ENCODE measurements at regions not wholly inside any gene's neighbourhood (a gene's known extent, or its start where the extent isn't known, plus 50 kb on each side); places are given as distances from the start of the nearest gene placed in this dataset.

DNA sequence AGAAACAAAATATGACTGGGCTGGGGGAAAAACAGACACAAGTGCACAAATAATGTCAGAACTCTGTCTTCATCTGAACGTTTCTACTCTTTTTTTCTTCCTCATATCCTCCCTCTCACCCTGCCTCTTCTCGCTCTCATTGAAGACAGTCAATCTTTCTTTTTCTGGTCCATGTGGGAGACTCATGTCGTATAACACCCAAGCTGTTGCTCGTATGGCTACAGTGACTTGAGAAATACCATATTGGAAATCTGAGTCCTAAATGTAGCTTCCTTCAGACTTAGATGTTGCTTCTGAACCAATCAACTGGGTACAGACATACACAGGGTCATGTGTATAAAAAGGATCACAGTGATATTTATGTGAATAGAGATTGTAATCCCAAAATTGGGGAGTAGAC is 579.8 kb upstream of the CELF2 start:
- no peak for DNase-seq (ENCODE audit: low read depth in 2 of 2)

GRCh38 chr10:10438335-10439100 is 579.2 kb upstream of the CELF2 start:
- DNase-seq (ENCODE audit: low read depth in 2 of 2) = no peak

GRCh38 chr10:10456856-10457255 is 560.8 kb upstream of the CELF2 start:
- no peak for DNase-seq (ENCODE audit: low read depth in 2 of 2)

DNA sequence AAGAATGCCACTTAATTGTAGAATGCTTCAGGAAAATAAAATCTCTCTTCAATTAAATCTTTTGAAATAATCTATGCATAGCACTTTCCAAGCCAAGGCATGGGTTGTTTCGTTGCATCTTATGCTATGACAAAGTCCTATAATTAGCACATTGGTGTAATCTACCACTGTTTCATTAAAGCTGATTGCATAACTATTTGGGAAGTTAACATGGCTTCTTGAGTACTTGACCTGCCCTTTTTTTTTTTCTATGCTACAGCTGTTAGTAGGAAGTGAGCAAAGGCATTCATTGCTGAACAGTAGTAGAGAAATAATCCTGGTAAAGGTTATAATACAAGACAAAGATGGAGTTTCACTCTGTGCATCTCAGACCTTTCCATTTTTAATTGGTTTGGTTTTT is 557.2 kb upstream of the CELF2 start:
- no peak for DNase-seq (ENCODE audit: low read depth in 2 of 2)

- DNase-seq (ENCODE audit: low read depth in 2 of 2) = no peak
These were observed 555.3 kb upstream of the CELF2 start for GRCh38 chr10:10462151-10462941.

GRCh38 chr10:10471758-10472157 is 545.9 kb upstream of the CELF2 start:
- DNase-seq (ENCODE audit: low read depth in 2 of 2) = no peak

DNA sequence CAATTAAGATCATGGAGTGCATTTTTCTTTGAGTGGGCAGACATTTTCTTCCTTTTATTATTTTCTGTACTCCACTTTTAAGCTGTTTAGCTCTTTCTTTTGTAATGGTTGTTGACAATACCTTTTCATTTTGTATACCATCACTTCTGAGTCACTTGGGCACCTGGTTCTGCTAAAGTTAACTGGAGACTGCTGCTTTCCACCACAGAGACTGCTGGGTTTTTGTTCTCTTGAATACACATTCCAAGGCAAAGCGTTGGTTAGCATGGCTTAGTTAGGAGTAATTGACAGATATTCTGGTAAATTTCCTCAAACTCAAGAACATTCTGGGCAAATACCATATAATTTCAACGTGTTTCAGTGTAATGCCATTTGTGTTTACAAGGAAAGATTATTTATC is 541.9 kb upstream of the CELF2 start:
- DNase-seq (ENCODE audit: low read depth in 2 of 2) = no peak

DNA sequence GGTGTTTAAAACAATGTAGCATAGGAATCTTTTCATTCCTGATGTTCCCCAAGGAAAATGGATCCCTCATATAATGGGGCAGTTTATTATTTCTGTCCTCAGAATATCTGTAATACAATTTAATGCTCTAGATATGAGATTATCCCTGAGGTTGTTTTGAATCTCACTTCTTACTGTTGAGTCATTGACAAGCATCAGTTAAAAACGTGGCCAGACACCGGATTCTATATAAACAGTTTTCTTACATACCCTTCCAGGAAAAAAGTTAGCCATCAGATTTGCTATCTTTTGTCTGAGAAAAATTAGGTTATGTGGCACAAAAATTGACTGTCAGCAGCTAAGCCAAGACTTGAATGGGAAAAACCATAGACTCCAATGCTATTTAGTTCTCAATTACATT is 539.8 kb upstream of the CELF2 start:
- DNase-seq (ENCODE audit: low read depth in 2 of 2) = no peak

- no peak for DNase-seq (ENCODE audit: low read depth in 2 of 2)
These were observed 538.2 kb upstream of the CELF2 start for GRCh38 chr10:10479465-10479864.

- DNase-seq (ENCODE audit: low read depth in 2 of 2) = no peak
These were observed 535.1 kb upstream of the CELF2 start for GRCh38 chr10:10482613-10483012.

- no peak for DNase-seq (ENCODE audit: low read depth in 2 of 2)
These were observed 528.6 kb upstream of the CELF2 start for GRCh38 chr10:10489076-10489475.

DNA sequence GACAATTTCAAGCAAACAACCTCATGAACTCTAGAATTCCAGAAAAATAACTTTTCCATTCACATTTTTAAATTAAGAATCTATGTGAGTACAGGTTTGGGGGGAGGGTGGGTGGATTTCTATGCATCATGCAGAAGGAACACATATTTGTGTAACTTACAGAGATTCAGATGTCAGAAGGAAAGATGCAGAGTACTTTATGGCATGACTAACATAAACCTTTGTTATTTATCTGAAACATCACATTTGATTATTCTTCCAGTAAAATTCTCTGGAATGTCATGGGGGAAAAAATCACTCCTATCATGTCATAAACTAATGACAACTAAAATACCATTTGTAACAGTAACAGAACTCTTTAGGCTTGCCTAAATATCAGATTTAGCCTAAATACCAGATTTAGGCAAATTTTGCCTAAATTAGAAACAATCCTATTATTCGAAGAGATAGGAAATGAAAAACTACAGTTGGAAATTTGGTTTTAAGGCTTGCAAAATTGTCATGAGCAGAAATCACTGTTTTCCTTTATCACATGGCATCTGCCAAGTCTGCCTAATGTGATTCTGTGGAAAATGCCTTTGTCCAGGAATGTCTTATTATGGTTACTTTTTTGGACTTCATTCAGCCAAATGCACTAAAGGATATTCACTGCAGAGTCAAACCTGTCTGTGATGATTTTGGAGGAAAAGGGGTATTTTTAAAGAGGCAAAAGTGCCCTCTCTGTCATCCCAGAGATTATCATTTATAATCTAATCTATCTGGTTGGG is 527.7 kb upstream of the CELF2 start:
- no peak for DNase-seq (ENCODE audit: low read depth in 2 of 2)

DNA sequence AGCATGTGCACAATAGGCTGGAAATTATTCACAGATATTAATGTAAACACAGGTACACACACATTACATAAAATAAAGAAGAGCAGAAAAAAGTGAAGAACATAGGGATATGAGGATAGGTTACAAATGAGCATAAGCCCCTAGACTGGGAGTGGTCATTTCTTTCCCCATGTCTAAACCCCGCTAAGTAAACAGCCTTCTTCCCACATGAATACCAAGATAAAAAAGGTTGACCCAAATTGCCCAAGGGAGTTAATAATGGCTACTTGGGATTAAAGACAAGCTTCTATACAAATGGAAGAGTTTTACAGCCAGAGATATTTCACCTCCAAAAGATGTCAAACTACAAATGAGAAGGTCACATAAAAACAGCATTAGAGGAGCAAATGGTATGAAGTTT is 527.1 kb upstream of the CELF2 start:
- no peak for DNase-seq (ENCODE audit: low read depth in 2 of 2)

DNA sequence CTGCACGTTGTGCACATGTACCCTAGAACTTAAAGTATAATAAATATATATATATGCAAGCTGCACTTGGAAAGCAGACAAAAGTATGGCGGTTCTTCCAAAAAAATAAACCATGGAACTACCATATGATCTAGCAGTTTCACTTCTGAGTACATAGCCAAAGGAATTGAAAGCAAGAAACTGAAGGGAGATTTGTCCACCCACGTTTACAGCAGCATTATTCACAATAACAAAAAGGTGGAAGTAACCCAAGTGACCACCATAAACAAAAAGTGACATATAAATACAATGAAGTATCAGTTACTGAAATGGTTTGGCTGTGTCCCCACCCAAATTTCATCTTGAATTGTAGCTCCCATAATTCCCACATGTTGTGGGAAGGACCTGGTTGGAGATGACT is 525.3 kb upstream of the CELF2 start:
- no peak for DNase-seq (ENCODE audit: low read depth in 2 of 2)

DNA sequence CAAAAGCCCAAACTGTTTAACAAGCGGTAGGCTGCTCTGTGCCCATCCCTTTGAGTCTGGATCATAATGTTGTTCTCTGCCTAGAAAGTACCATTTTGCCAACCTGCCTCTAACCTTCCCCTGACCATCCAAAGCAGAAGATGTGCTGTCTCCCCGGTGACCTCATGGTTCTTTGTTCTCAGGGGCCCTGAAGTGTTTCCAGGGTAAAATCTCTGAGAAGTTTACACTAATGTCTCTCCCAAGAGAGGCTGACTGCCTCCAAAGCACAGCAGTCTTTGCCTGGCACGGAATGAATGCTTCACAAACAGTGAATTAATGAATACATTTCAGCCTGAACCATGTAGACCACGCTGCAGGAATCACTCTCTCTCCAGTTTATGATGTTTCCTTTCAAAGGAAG is 523.8 kb upstream of the CELF2 start:
- no peak for DNase-seq (ENCODE audit: low read depth in 2 of 2)

- no peak for DNase-seq (ENCODE audit: low read depth in 2 of 2)
These were observed 520.4 kb upstream of the CELF2 start for GRCh38 chr10:10497245-10497644.

GRCh38 chr10:10498781-10499180 is 518.9 kb upstream of the CELF2 start:
- DNase-seq (ENCODE audit: low read depth in 2 of 2) = no peak

GRCh38 chr10:10499839-10500238 is 517.8 kb upstream of the CELF2 start:
- DNase-seq (ENCODE audit: low read depth in 2 of 2) = no peak

GRCh38 chr10:10500937-10501336 is 516.7 kb upstream of the CELF2 start:
- no peak for DNase-seq (ENCODE audit: low read depth in 2 of 2)

GRCh38 chr10:10503772-10504171 is 513.9 kb upstream of the CELF2 start:
- DNase-seq (ENCODE audit: low read depth in 2 of 2) = no peak

GRCh38 chr10:10508211-10508610 is 509.5 kb upstream of the CELF2 start:
- no peak for DNase-seq (ENCODE audit: low read depth in 2 of 2)

DNA sequence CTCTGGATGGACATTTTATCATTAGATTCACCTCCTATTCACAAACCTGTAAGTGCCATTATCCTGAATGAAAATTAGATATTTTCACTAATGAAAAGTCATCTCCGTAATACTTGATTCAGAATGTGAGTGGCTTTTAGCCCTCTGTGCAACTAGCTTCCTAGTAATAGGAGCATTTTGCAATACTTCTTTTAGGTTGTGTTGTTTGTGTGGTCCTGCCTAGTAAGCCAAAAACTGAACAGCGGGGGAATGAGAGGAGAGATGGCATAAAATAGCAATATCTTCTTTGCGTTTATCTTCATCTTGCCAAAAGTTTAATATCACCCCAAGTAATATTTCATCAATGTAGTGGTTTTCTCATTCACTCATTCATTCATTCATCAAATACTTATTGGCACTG is 507.5 kb upstream of the CELF2 start:
- no peak for DNase-seq (ENCODE audit: low read depth in 2 of 2)

- DNase-seq (ENCODE audit: low read depth in 2 of 2) = no peak
These were observed 504.6 kb upstream of the CELF2 start for GRCh38 chr10:10513067-10513466.
